Endothelial cell of umbilical vein (primary cell): ENCODE measurements at regions not wholly inside any gene's neighbourhood (a gene's known extent, or its start where the extent isn't known, plus 50 kb on each side); places are given as distances from the start of the nearest gene placed in this dataset.
"Not testable (repeated sequence)": the region's sequence is repeated elsewhere in the genome, so short reads cannot be mapped to it uniquely, and the experiment has no call there.

Source experiments
- EZH2 ChIP-seq: IDR thresholded peaks from 2 replicates; pipeline ENCODE4 v1.6.1; 2012; ENCODE audit warnings: borderline replicate concordance, low read depth, mild to moderate bottlenecking, moderate library complexity, low read length, inconsistent platforms; ENCODE audit not compliant: severe bottlenecking
- FOS ChIP-seq: IDR thresholded peaks from 2 replicates; pipeline ENCODE4 v1.6.1; 2011; ENCODE audit warnings: mild to moderate bottlenecking, low read length, moderate library complexity, borderline replicate concordance; ENCODE audit not compliant: insufficient read depth
- JUN ChIP-seq: IDR thresholded peaks from 2 replicates; pipeline ENCODE4 v1.6.1; 2011; ENCODE audit warnings: borderline replicate concordance, low read depth; ENCODE audit not compliant: insufficient read length, insufficient read depth
- MYC ChIP-seq: IDR thresholded peaks from one replicate; pipeline ENCODE4 v1.6.1; 2011; ENCODE audit warnings: mild to moderate bottlenecking, low read depth, low read length
- POLR2A ChIP-seq: IDR thresholded peaks from 2 replicates; pipeline ENCODE4 v1.6.1; 2012; ENCODE audit warnings: low read depth, mild to moderate bottlenecking, control low read depth, low read length
- POLR2AphosphoS5 ChIP-seq: IDR thresholded peaks from 2 replicates; pipeline ENCODE4 v1.6.1; 2012; ENCODE audit warnings: low read depth, mild to moderate bottlenecking, control low read depth, low read length, moderate library complexity; ENCODE audit not compliant: insufficient read depth
- TF ChIP-seq, protein P1 (sequence below), 2 donors: IDR thresholded peaks; 1 replicate in 1 of 2; 2 replicates in 1 of 2; pipeline ENCODE4 v1.5.1; 2011; ENCODE audit warnings: low read length in 2 of 2, mild to moderate bottlenecking in 2 of 2, moderate library complexity in 2 of 2, control low read depth in 1 of 2, inconsistent platforms in 1 of 2, low read depth in 1 of 2; ENCODE audit not compliant: insufficient read depth in 1 of 2; ENCODE audit errors: extremely low read depth in 1 of 2
- TF ChIP-seq, protein P2 (sequence below): IDR thresholded peaks from 2 replicates; pipeline ENCODE4 v1.6.1; 2011; ENCODE audit not compliant: insufficient read depth, insufficient read length

DNA sequence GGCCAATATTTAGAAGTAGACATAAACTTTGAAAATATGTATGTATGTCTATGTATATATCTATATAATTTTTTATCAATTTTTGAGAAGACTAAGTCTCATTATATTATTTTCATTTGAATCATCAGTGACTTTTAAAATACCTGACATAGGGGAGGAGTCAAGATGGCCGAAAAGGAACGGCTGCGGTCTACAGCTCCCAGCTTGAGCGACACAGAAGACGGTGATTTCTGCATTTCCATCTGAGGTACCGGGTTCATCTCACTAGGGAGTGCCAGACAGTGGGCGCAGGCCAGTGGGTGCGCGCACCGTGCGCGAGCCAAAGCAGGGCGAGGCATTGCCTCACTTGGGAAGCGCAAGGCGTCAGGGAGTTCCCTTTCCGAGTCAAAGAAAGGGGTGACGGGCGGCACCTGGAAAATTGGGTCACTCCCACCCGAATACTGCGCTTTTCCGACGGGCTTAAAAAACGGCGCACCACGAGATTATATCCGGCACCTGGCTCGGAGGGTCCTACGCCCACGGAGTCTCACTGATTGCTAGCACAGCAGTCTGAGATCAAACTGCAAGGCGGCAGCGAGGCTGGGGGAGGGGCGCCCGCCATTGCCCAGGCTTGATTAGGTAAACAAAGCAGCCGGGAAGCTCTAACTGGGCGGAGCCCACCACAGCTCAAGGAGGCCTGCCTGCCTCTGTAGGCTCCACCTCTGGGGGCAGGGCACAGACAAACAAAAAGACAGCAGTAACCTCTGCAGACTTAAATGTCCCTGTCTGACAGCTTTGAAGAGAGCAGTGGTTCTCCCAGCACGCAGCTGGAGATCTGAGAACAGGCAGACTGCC is 181.1 kb downstream of the MANEA start:
- TF ChIP-seq, protein P1, sequence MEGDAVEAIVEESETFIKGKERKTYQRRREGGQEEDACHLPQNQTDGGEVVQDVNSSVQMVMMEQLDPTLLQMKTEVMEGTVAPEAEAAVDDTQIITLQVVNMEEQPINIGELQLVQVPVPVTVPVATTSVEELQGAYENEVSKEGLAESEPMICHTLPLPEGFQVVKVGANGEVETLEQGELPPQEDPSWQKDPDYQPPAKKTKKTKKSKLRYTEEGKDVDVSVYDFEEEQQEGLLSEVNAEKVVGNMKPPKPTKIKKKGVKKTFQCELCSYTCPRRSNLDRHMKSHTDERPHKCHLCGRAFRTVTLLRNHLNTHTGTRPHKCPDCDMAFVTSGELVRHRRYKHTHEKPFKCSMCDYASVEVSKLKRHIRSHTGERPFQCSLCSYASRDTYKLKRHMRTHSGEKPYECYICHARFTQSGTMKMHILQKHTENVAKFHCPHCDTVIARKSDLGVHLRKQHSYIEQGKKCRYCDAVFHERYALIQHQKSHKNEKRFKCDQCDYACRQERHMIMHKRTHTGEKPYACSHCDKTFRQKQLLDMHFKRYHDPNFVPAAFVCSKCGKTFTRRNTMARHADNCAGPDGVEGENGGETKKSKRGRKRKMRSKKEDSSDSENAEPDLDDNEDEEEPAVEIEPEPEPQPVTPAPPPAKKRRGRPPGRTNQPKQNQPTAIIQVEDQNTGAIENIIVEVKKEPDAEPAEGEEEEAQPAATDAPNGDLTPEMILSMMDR (IDR thresholded peaks at IDR 0.05; ENCODE audit: extremely low read depth in 1 of 2, insufficient read depth in 1 of 2, low read depth in 1 of 2, low read length in 2 of 2): not testable (repeated sequence)
- TF ChIP-seq POLR2A, FOS, POLR2AphosphoS5, EZH2, JUN, MYC: not testable (repeated sequence)
- TF ChIP-seq, protein P2, sequence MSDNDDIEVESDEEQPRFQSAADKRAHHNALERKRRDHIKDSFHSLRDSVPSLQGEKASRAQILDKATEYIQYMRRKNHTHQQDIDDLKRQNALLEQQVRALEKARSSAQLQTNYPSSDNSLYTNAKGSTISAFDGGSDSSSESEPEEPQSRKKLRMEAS: not testable (repeated sequence)
